Hepatocyte (in vitro differentiated cells): ENCODE measurements at regions not wholly inside any gene's neighbourhood (a gene's known extent, or its start where the extent isn't known, plus 50 kb on each side); places are given as distances from the start of the nearest gene placed in this dataset.
A peak's percentile ranks its signal among the peaks of the same experiment; 100 is the strongest.
"Not testable (repeated sequence)": the region's sequence is repeated elsewhere in the genome, so short reads cannot be mapped to it uniquely, and the experiment has no call there.

Experiments used
- DNase-seq: peaks from one replicate; pipeline ENCODE4 v3.0.0-alpha.2; 2016; ENCODE audit warnings: low spot score
- H2AFZ ChIP-seq: fragments of 200-600 bp; sonication (generic); 2 replicates; pipeline ENCODE4 v1.6.0; 2016; ENCODE audit warnings: antibody characterized with exemption, mild to moderate bottlenecking
- H3K27ac ChIP-seq: fragments of 200-600 bp; sonication (generic); 2 replicates; pipeline ENCODE4 v1.5.1; 2016; ENCODE audit warnings: mild to moderate bottlenecking
- H3K27me3 ChIP-seq: fragments of 200-600 bp; sonication (generic); 2 replicates; pipeline ENCODE4 v1.6.1; 2016
- H3K36me3 ChIP-seq: fragments of 200-600 bp; sonication (generic); replicated peaks from 2 replicates; pipeline ENCODE4 v1.5.1; 2016; ENCODE audit warnings: low read depth; ENCODE audit not compliant: insufficient read depth
- H3K4me1 ChIP-seq: fragments of 200-600 bp; sonication (generic); 2 replicates; pipeline ENCODE4 v1.5.1; 2016; ENCODE audit warnings: mild to moderate bottlenecking, moderate library complexity; ENCODE audit not compliant: insufficient read depth
- H3K4me2 ChIP-seq: fragments of 200-600 bp; sonication (generic); 2 replicates; pipeline ENCODE4 v1.6.0; 2016
- H3K4me3 ChIP-seq: fragments of 200-600 bp; sonication (generic); 2 replicates; pipeline ENCODE4 v1.5.1; 2016; ENCODE audit warnings: mild to moderate bottlenecking
- H3K79me2 ChIP-seq: fragments of 200-600 bp; sonication (generic); 2 replicates; pipeline ENCODE4 v1.6.0; 2017; ENCODE audit warnings: mild to moderate bottlenecking
- H3K9me2 ChIP-seq: fragments of 200-600 bp; sonication (generic); replicated peaks from 2 replicates; pipeline ENCODE4 v1.6.0; 2017; ENCODE audit warnings: mild to moderate bottlenecking; ENCODE audit not compliant: insufficient read depth
- H3K9me3 ChIP-seq: fragments of 200-600 bp; sonication (generic); 2 replicates; pipeline ENCODE4 v1.5.1; 2016; ENCODE audit warnings: low read depth, mild to moderate bottlenecking
- H4K20me1 ChIP-seq: fragments of 200-600 bp; sonication (generic); 2 replicates; pipeline ENCODE4 v1.6.0; 2016; ENCODE audit warnings: mild to moderate bottlenecking; ENCODE audit not compliant: insufficient read depth, poor library complexity, severe bottlenecking
- CTCF ChIP-seq: fragments of 200-600 bp; sonication (generic); IDR thresholded peaks from 2 replicates; pipeline ENCODE4 v1.5.1; 2016; ENCODE audit warnings: antibody characterized with exemption, mild to moderate bottlenecking; ENCODE audit not compliant: poor library complexity
- EZH2 ChIP-seq: fragments of 200-600 bp; sonication (generic); IDR thresholded peaks from 2 replicates; pipeline ENCODE4 v1.6.1; 2016; ENCODE audit warnings: antibody characterized with exemption, mild to moderate bottlenecking, borderline replicate concordance
- EZH2phosphoT487 ChIP-seq: fragments of 200-600 bp; sonication (generic); IDR thresholded peaks from one replicate; pipeline ENCODE4 v1.6.1; 2018; ENCODE audit warnings: antibody characterized with exemption, mild to moderate bottlenecking, low read depth, moderate library complexity; ENCODE audit not compliant: unreplicated experiment, severe bottlenecking
- WGBS: methylation state at CpG from one replicate; pipeline ENCODE4 v1.1.6; 2016; ENCODE audit warnings: low lambda C conversion rate; ENCODE audit errors: missing lambda C conversion rate; 5-methylcytosine and 5-hydroxymethylcytosine counted together

GRCh38 chr2:16099326-16099725 is 159.0 kb downstream of the MYCN start:
- TF ChIP-seq EZH2phosphoT487 = no peak
- no peak for TF ChIP-seq EZH2
- TF ChIP-seq CTCF = no peak
- no peak overlapping the region for H3K4me2 ChIP-seq

GRCh38 chr2:16096962-16097361 is 156.6 kb downstream of the MYCN start:
- no peaks in the 10 kb centered on the region for H3K27me3 ChIP-seq
- peaks cover 18% of the 10 kb centered on the region for H3K4me1 ChIP-seq
- TF ChIP-seq EZH2phosphoT487 (no peak), EZH2 (no peak), CTCF (no peak)
- peak overlapping the region; percentile 28 for H2AFZ ChIP-seq
- peak overlapping the region; percentile 36 for H3K4me2 ChIP-seq
- H3K36me3 ChIP-seq = no peaks in the 10 kb centered on the region
- H3K27ac ChIP-seq = peak overlapping the region; percentile 74
- 52% methylated on average over 4 of the region's 4 CpGs for WGBS
- H3K4me3 ChIP-seq = no peak overlapping the region
- no peaks in the 10 kb centered on the region for H3K9me3 ChIP-seq
- H3K79me2 ChIP-seq = no peaks in the 10 kb centered on the region
- no peaks in the 10 kb centered on the region for H4K20me1 ChIP-seq
- H3K9me2 ChIP-seq = no peaks in the 10 kb centered on the region
- DNase-seq = peak; percentile 49

More at GRCh38 chr2:16099326-16099725, 159.0 kb downstream of the MYCN start:
- Histone ChIP-seq H3K27me3 (no peaks in the 10 kb centered on the region), H3K4me1 (peaks cover 32% of the 10 kb centered on the region), H3K4me3 (no peak overlapping the region), H3K79me2 (no peaks in the 10 kb centered on the region), H3K9me2 (no peaks in the 10 kb centered on the region), H3K27ac (no peak overlapping the region), H3K36me3 (no peaks in the 10 kb centered on the region), H4K20me1 (no peaks in the 10 kb centered on the region), H3K9me3 (no peaks in the 10 kb centered on the region), H2AFZ (no peak overlapping the region)
- WGBS = 100% methylated on average over 2 of the region's 2 CpGs
- DNase-seq = no peak

GRCh38 chr2:16095483-16095882 is 155.1 kb downstream of the MYCN start:
- not testable (repeated sequence) for H4K20me1 ChIP-seq, H3K36me3 ChIP-seq, H3K4me3 ChIP-seq, H3K79me2 ChIP-seq, H3K9me3 ChIP-seq, DNase-seq, H3K4me2 ChIP-seq, H2AFZ ChIP-seq, H3K9me2 ChIP-seq, H3K27me3 ChIP-seq
- H3K27ac ChIP-seq = peak overlapping the region; percentile 81
- 61% methylated on average over 1 of the region's 1 CpG for WGBS
- H3K4me1 ChIP-seq = peaks cover 18% of the 10 kb centered on the region

GRCh38 chr2:16094811-16095210 is 154.5 kb downstream of the MYCN start:
- H3K4me2 ChIP-seq = peak overlapping the region; percentile 28
- TF ChIP-seq EZH2 (no peak), CTCF (no peak), EZH2phosphoT487 (no peak)
- peak overlapping the region; percentile 81 for H3K27ac ChIP-seq
- DNase-seq = no peak
- H3K36me3 ChIP-seq = no peaks in the 10 kb centered on the region
- no peaks in the 10 kb centered on the region for H4K20me1 ChIP-seq
- peaks cover 18% of the 10 kb centered on the region for H3K4me1 ChIP-seq
- H3K9me2 ChIP-seq = no peaks in the 10 kb centered on the region
- no peaks in the 10 kb centered on the region for H3K27me3 ChIP-seq
- no peak overlapping the region for H3K4me3 ChIP-seq
- no peaks in the 10 kb centered on the region for H3K9me3 ChIP-seq
- H2AFZ ChIP-seq = no peak overlapping the region
- no peaks in the 10 kb centered on the region for H3K79me2 ChIP-seq
- 79% methylated on average over 6 of the region's 6 CpGs for WGBS
